Peyer's patch (tissue), 4 donors: ENCODE measurements at regions not wholly inside any gene's neighbourhood (a gene's known extent, or its start where the extent isn't known, plus 50 kb on each side); places are given as distances from the start of the nearest gene placed in this dataset.

Source experiments
- POLR2A ChIP-seq, 2 donors: fragments of 450-650 bp; IDR thresholded peaks; one replicate each; pipeline ENCODE4 v1.5.1; 2017; ENCODE audit warnings: antibody characterized with exemption in 2 of 2, mild to moderate bottlenecking in 2 of 2, moderate library complexity in 2 of 2
- TF ChIP-seq, protein P1 (sequence below), 6 experiments: fragments of 450-650 bp in 4 of 6; fragments of 200-600 bp in 2 of 6; sonication (generic) in 1 of 6; IDR thresholded peaks; one replicate each; pipeline ENCODE4 v1.5.1; 2017 to 2019; ENCODE audit warnings: antibody characterized with exemption in 6 of 6, mild to moderate bottlenecking in 3 of 6, moderate library complexity in 1 of 6

DNA sequence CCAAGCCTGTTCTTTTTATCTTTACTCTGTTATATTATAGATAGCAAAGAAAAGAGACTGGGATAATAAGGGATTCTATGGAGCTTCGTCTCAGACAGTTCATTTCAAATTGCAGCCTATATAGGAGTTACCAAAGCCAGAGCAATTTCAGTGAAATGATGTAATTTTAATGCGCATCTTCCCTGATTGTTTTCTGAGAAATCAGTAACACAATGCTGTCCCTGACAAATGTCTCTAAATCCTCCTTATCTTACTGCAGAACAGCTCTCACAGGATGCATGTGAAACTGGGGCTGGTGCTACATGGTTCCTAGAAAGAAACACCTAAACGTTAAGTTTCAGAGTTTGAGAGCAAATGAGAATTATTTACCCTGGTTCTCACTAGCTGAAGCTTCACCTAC is 467.9 kb upstream of the ANO3 start:
- no peak for TF ChIP-seq POLR2A (IDR thresholded peaks at IDR 0.05)
- TF ChIP-seq, protein P1, sequence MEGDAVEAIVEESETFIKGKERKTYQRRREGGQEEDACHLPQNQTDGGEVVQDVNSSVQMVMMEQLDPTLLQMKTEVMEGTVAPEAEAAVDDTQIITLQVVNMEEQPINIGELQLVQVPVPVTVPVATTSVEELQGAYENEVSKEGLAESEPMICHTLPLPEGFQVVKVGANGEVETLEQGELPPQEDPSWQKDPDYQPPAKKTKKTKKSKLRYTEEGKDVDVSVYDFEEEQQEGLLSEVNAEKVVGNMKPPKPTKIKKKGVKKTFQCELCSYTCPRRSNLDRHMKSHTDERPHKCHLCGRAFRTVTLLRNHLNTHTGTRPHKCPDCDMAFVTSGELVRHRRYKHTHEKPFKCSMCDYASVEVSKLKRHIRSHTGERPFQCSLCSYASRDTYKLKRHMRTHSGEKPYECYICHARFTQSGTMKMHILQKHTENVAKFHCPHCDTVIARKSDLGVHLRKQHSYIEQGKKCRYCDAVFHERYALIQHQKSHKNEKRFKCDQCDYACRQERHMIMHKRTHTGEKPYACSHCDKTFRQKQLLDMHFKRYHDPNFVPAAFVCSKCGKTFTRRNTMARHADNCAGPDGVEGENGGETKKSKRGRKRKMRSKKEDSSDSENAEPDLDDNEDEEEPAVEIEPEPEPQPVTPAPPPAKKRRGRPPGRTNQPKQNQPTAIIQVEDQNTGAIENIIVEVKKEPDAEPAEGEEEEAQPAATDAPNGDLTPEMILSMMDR (IDR thresholded peaks at IDR 0.05), result no peak
